Activated CD8-positive, alpha-beta T cell treated with anti-CD3 and anti-CD28 coated beads, Interleukin-2, amount 10 ng/mL, durations not matched to agents 7 days and 5 days (primary cell): ENCODE measurements at regions not wholly inside any gene's neighbourhood (a gene's known extent, or its start where the extent isn't known, plus 50 kb on each side); places are given as distances from the start of the nearest gene placed in this dataset.

Experiments
- ATAC-seq: fragments of 150-1000 bp; cut with Tn5 transposase; one replicate; pipeline ENCODE4 v1.10.0; 2021; ENCODE audit warnings: moderate library complexity
- CTCF ChIA-PET: fragments of 350-600 bp; sonication (Branson Sonifier 250); formaldehyde crosslinking; loops from one replicate; lab custom pipeline; 2021; ENCODE audit warnings: antibody characterized with exemption; lab: Charles Lee
- POLR2A ChIA-PET: fragments of 350-600 bp; sonication (Branson Sonifier 250); formaldehyde crosslinking; loops from one replicate; lab custom pipeline; 2021; ENCODE audit warnings: antibody characterized with exemption; lab: Charles Lee
- DNase-seq: peaks from one replicate; pipeline ENCODE4 v3.0.0-alpha.2; 2020
- H3K27ac Mint-ChIP-seq: one replicate; pipeline ENCODE4 v1.8.0; 2021; ENCODE audit warnings: mild to moderate bottlenecking, mixed read lengths
- H3K27me3 Mint-ChIP-seq: one replicate; pipeline ENCODE4 v1.8.0; 2021; ENCODE audit warnings: low read depth, mixed read lengths
- H3K36me3 Mint-ChIP-seq: one replicate; pipeline ENCODE4 v1.8.0; 2021; ENCODE audit warnings: low read depth, mixed read lengths
- H3K4me1 Mint-ChIP-seq: one replicate; pipeline ENCODE4 v1.8.0; 2021; ENCODE audit warnings: low read depth, mixed read lengths
- H3K4me3 Mint-ChIP-seq: one replicate; pipeline ENCODE4 v1.8.0; 2021; ENCODE audit warnings: mild to moderate bottlenecking, mixed read lengths
- H3K9me3 Mint-ChIP-seq: one replicate; pipeline ENCODE4 v1.8.0; 2022; ENCODE audit warnings: mixed read lengths; ENCODE audit not compliant: insufficient read depth

DNA sequence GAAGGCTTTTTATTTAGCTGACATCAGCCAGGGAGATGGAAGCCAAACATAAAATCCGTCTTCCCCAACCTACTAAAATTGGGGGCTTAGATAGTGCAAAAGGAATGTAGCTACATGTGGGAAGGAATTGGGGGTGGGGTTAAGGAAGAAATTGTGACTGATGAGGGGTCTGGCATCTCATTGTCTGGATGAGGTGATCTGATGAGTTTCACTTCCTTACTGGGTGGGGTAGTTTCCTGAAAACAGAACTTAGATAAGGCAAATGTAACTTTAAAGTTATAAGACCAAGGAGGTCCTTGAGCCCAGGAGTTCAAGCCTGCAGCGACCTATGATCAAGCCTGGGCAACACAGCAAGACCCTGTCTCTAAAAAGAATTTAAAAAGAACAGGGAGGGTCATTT is 105.5 kb upstream of the NEIL3 start:
- Mint-ChIP-seq H3K27ac (no peak overlapping the region), H3K4me1 (peaks cover 4% of the 10 kb centered on the region), H3K9me3 (no peaks in the 10 kb centered on the region), H3K4me3 (no peak overlapping the region), H3K36me3 (no peaks in the 10 kb centered on the region), H3K27me3 (no peaks in the 10 kb centered on the region)
- DNase-seq (no peak), ATAC-seq (no peak)
- ChIA-PET CTCF (interaction anchor here (1.5 to 2.3 kb wide), 2 partner anchors 46 to 157 kb away, joined by 3 to 5 read pairs; no protein-coding TSS in a partner anchor), POLR2A (no interaction called here)

DNA sequence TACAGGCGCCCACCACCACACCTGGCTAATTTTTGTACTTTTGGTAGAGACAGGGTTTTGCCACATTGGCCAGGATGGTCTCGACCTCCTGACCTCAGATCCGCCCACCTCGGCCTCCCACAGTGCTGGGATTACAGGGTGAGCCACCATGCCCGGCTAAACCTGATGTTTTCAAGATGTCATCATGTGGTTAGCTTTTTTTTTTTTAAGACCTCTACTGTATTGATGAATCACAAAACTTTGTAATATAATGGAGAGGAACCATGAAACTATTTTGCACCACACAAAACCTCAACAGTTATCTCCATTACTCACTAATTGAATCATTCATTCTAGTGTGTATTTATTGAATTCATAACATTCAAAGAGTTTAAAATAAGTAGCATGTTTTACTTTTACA is 94.7 kb upstream of the NEIL3 start:
- DNase-seq: no peak
- Mint-ChIP-seq H3K9me3 (no peaks in the 10 kb centered on the region), H3K4me3 (no peak overlapping the region), H3K36me3 (no peaks in the 10 kb centered on the region), H3K4me1 (no peaks in the 10 kb centered on the region), H3K27ac (no peak overlapping the region), H3K27me3 (no peaks in the 10 kb centered on the region)
- no peak for ATAC-seq
- ChIA-PET POLR2A (no interaction called here), CTCF (no interaction called here)

DNA sequence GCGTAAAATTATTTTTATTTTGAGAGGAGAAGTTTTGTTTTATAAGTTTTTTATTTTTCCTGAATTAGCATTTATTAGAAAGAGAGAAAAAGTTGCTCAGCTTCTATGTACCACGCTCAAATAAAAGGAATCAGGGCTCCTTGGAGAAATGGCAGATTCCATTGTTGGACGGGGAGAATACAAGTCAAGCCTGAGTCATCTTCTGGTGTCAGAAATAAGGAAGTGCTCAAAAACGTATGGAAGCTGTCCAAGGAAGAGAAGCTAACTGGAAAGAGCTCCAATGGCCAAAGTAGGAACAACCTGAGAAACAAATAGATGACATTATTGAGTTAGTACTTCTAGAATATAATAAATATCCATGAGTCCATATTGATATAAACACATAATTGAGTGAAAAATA is 89.3 kb upstream of the NEIL3 start:
- Mint-ChIP-seq H3K4me3 (no peak overlapping the region), H3K4me1 (no peaks in the 10 kb centered on the region), H3K36me3 (no peaks in the 10 kb centered on the region), H3K9me3 (no peaks in the 10 kb centered on the region), H3K27ac (no peak overlapping the region), H3K27me3 (no peaks in the 10 kb centered on the region)
- ChIA-PET CTCF (no interaction called here), POLR2A (no interaction called here)
- ATAC-seq (no peak), DNase-seq (no peak)

DNA sequence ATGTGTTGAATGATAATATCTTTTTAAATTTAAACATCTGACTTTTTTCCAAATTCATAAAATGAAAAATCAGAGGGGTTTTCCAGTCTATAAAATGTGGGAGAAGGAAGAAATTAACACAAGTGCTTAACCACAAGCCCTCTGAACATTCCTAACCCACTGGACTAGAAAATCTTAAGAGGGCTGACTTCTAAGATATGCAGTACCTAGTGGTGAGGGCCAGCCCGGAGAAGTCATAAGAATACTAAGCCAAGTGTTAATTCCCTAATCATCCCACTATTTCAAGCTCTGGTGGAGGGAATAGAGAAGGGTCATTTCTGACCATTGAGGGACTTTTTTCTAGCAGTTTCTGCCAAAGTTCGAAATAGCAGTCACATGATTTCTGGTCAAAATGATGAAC is 86.9 kb upstream of the NEIL3 start:
- ChIA-PET CTCF (no interaction called here), POLR2A (no interaction called here)
- no peak for ATAC-seq
- H3K27me3 Mint-ChIP-seq: no peaks in the 10 kb centered on the region
- DNase-seq: no peak
- H3K9me3 Mint-ChIP-seq: no peaks in the 10 kb centered on the region
- no peak overlapping the region for H3K27ac Mint-ChIP-seq
- peaks cover 1% of the 10 kb centered on the region for H3K4me1 Mint-ChIP-seq
- no peak overlapping the region for H3K4me3 Mint-ChIP-seq
- no peaks in the 10 kb centered on the region for H3K36me3 Mint-ChIP-seq

DNA sequence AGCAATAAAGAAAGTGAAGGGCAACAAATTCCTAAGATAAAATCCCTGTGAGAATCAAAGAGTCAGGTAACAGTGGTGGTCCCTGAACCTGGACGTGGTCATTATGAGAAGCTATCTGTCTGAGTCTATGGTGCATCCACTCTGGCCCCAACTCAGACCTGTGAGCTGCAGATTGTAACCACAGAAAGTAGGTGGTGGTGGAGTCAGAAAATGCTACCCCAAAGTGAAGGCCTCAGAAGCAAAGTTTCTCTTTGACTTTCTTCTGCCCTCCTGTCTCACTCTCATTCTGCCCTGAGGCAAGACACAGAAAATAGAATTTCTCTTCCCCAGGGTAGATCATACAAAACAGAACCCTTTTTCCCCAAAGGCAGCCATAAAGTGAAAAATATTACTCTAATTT is 84.1 kb upstream of the NEIL3 start:
- no peak for ATAC-seq
- no peak for DNase-seq
- no peaks in the 10 kb centered on the region for H3K36me3 Mint-ChIP-seq
- no peaks in the 10 kb centered on the region for H3K27me3 Mint-ChIP-seq
- peaks cover 14% of the 10 kb centered on the region for H3K4me1 Mint-ChIP-seq
- H3K27ac Mint-ChIP-seq: no peak overlapping the region
- no peak overlapping the region for H3K4me3 Mint-ChIP-seq
- CTCF ChIA-PET: no interaction called here
- H3K9me3 Mint-ChIP-seq: no peaks in the 10 kb centered on the region
- POLR2A ChIA-PET: no interaction called here

DNA sequence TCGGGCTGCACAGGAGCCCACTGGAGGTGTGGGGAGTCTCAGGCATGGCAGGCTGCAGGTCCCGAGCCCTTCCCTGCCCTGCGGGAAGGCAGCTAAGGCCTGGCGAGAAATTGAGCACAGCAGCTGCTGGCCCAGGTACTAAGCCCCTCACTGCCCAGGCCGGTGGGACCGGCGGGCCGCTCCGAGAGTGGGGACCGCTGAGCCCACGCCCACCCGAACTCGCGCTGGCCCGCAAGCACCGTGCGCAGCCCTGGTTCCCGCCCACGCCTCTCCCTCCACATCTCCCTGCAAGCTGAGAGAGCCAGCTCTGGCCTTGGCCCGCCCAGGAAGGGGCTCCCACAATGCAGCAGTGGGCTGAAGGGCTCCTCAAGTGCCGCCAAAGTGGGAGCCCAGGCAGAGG is 82.0 kb upstream of the NEIL3 start:
- Mint-ChIP-seq H3K4me3 (no peak overlapping the region), H3K36me3 (no peaks in the 10 kb centered on the region), H3K27me3 (no peaks in the 10 kb centered on the region)

DNA sequence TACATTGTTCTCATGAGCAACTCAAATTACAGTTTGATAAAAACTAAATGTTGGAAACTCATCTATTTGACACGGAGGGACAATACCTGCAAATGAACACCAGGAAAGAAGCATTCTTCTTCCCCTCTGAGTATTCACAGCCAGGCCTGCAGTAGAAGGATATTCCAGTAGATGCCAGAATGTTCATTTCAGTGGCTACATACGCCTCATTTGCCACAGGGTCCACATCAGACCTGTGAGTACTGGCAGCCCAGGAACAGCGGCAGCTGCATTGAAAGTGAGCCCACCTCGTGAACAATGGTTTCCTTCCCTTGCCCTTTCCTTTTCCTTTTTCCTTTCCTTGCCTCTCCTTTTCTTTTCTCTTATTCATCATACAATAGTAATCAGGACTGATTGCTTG is 81.1 kb upstream of the NEIL3 start:
- POLR2A ChIA-PET: no interaction called here
- Mint-ChIP-seq H3K36me3 (no peaks in the 10 kb centered on the region), H3K27ac (peak overlapping the region; percentile 55), H3K27me3 (no peaks in the 10 kb centered on the region), H3K9me3 (no peaks in the 10 kb centered on the region), H3K4me3 (peak overlapping the region; percentile 49), H3K4me1 (peaks cover 14% of the 10 kb centered on the region)
- DNase-seq: no peak
- no peak for ATAC-seq
- CTCF ChIA-PET: no interaction called here

More for the DNA sequence above, 82.0 kb upstream of the NEIL3 start:
- ChIA-PET CTCF (no interaction called here), POLR2A (no interaction called here)
- peaks cover 14% of the 10 kb centered on the region for H3K4me1 Mint-ChIP-seq
- H3K9me3 Mint-ChIP-seq: no peaks in the 10 kb centered on the region
- DNase-seq: no peak
- no peak for ATAC-seq
- no peak overlapping the region for H3K27ac Mint-ChIP-seq

DNA sequence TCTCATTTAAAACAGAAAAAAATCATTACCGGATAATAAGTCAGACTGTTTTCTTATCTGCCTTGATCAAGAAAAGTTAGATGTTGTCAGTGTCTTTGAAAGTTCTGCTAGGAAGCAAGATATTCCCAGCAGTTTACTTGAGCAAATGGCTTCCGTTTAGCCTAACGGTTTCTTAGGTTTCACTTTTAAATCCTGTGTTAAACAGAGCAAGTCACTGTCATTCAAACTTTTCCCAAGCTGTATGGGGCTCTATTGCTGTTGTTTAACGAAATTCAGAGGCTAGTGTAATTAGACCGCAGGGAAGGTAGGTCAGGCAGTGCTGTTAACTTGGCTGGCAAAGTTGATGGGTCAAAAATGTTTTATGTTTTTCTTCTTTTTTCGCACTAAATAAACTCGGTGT is 80.3 kb upstream of the NEIL3 start:
- H3K9me3 Mint-ChIP-seq: no peaks in the 10 kb centered on the region
- peak overlapping the region; percentile 49 for H3K4me3 Mint-ChIP-seq
- ATAC-seq (peak; percentile 39), DNase-seq (no peak)
- ChIA-PET POLR2A (interaction anchor here (0.7 kb wide), 1 partner anchor 213 kb away, joined by 3 read pairs; no protein-coding TSS in a partner anchor), CTCF (no interaction called here)
- no peaks in the 10 kb centered on the region for H3K36me3 Mint-ChIP-seq
- peaks cover 14% of the 10 kb centered on the region for H3K4me1 Mint-ChIP-seq
- H3K27ac Mint-ChIP-seq: peak overlapping the region; percentile 55
- H3K27me3 Mint-ChIP-seq: no peaks in the 10 kb centered on the region

DNA sequence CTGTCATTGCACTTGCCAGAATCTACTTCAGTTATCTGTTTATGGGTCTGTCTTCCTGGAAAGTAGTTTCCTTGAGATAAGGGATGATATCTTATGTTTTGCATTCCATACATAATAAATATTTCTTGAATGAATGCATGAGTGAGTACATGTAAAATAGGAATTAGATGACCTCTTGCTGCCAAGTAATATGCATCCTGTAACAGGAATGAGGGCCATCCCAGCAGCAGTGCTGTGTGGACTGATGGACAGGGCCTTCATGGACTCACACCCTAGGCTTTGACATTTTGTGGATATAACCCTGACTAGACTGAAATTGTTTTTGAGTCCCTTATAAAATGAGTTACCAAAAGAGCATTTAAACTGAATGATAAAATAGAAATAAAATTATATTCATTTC is 77.2 kb upstream of the NEIL3 start:
- ATAC-seq (no peak), DNase-seq (no peak)
- ChIA-PET CTCF (interaction anchor here (1.1 kb wide), 1 partner anchor 18 kb away, joined by 4 read pairs; no protein-coding TSS in a partner anchor), POLR2A (no interaction called here)
- H3K36me3 Mint-ChIP-seq: no peaks in the 10 kb centered on the region
- no peaks in the 10 kb centered on the region for H3K9me3 Mint-ChIP-seq
- H3K4me1 Mint-ChIP-seq: peaks cover 13% of the 10 kb centered on the region
- H3K27me3 Mint-ChIP-seq: no peaks in the 10 kb centered on the region
- no peak overlapping the region for H3K4me3 Mint-ChIP-seq
- no peak overlapping the region for H3K27ac Mint-ChIP-seq

DNA sequence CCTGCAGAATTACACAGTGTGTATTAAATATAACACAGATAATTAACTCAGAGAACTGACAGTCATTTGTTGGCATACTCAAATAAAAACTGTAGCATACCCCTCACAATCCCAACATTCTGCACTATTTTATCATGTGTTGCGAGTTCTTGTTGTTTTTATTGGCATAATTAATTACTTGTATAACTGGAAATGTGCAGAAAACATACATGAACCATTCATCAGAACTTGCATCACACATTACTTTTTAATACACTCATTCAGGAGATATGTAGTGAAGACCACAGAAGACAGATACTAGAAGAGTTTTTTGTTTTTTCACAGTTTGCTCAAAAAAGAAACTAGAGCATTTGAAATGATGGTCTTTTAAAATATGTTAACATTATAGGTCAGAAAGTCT is 74.6 kb upstream of the NEIL3 start:
- peaks cover 1% of the 10 kb centered on the region for H3K4me1 Mint-ChIP-seq
- no peaks in the 10 kb centered on the region for H3K36me3 Mint-ChIP-seq
- no peaks in the 10 kb centered on the region for H3K27me3 Mint-ChIP-seq
- DNase-seq: no peak
- ChIA-PET POLR2A (no interaction called here), CTCF (no interaction called here)
- no peaks in the 10 kb centered on the region for H3K9me3 Mint-ChIP-seq
- H3K27ac Mint-ChIP-seq: no peak overlapping the region
- no peak for ATAC-seq
- no peak overlapping the region for H3K4me3 Mint-ChIP-seq

DNA sequence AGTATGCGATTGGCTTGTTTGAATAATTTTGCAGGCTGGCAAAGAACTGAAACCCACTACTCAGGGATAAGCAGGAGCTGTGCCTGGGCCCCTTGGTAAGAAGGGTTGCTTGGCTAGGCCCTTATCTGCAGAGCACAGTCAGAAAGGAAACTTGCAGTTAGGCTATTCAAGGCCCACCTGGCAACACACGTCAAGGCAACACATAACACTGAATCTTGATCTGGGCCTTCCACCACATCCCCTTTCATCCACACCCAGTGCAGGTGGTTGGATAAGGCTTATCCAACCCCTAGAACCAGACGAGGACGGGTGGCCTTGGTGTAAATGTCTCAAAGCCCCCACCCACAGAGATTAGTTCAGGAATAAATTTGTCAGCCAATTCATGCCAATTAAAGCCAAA is 72.8 kb upstream of the NEIL3 start:
- H3K4me3 Mint-ChIP-seq: no peak overlapping the region
- ChIA-PET CTCF (no interaction called here), POLR2A (no interaction called here)
- no peak overlapping the region for H3K27ac Mint-ChIP-seq
- ATAC-seq: no peak
- no peaks in the 10 kb centered on the region for H3K9me3 Mint-ChIP-seq
- no peaks in the 10 kb centered on the region for H3K36me3 Mint-ChIP-seq
- no peaks in the 10 kb centered on the region for H3K27me3 Mint-ChIP-seq
- H3K4me1 Mint-ChIP-seq: no peaks in the 10 kb centered on the region
- no peak for DNase-seq

DNA sequence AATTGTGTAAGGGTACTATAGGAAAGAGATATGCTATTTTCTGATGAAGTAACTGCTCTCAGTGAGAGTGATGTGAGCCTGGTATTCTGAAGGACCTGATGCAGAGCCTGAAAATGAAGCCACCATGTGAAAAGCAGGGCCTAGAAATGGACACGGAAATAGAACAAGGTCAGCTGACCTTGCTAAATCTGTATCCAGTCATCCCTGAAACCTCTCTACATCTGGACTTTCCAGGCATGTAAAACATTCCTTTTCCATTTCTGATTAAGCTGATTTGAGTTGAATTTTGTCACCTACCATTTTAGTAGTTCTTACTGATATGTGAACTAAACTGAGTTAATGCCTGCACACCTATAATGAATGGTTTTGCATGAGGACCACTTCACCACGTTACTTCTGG is 72.4 kb upstream of the NEIL3 start:
- Mint-ChIP-seq H3K4me3 (no peak overlapping the region), H3K27me3 (no peaks in the 10 kb centered on the region), H3K9me3 (no peaks in the 10 kb centered on the region), H3K36me3 (no peaks in the 10 kb centered on the region), H3K27ac (no peak overlapping the region), H3K4me1 (peaks cover under 1% of the 10 kb centered on the region)
- ChIA-PET CTCF (interaction anchor here (0.9 kb wide), 1 partner anchor 13 kb away, joined by 5 read pairs; no protein-coding TSS in a partner anchor), POLR2A (interaction anchor here (0.6 kb wide), 1 partner anchor 270 kb away, joined by 4 read pairs; no protein-coding TSS in a partner anchor)
- DNase-seq: no peak
- ATAC-seq: no peak

DNA sequence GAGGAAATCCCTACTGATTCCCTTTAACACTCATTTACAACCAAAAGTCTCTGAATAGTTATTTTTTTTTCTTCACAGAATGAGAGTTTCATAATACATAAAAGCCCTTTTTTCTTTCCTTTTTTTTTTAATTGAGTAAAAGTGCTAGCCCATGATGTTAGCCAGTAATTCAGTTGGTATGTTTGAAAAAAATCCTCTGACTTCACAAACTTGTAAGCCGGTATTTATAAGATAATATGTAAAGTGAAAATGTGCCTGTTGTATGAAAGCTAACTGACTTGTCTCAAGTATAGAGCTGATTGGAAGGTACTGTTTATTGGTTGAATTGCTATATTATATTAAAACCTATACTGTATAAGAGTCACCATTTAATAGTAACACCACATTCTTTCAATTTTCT is 70.2 kb upstream of the NEIL3 start:
- ChIA-PET POLR2A (no interaction called here), CTCF (interaction anchor here (0.5 to 0.7 kb wide), 2 partner anchors 44 to 1028 kb away, joined by 3 read pairs; no protein-coding TSS in a partner anchor)
- no peaks in the 10 kb centered on the region for H3K27me3 Mint-ChIP-seq
- no peaks in the 10 kb centered on the region for H3K9me3 Mint-ChIP-seq
- H3K4me1 Mint-ChIP-seq: peaks cover 5% of the 10 kb centered on the region
- DNase-seq: no peak
- ATAC-seq: no peak
- no peaks in the 10 kb centered on the region for H3K36me3 Mint-ChIP-seq
- H3K27ac Mint-ChIP-seq: no peak overlapping the region
- H3K4me3 Mint-ChIP-seq: no peak overlapping the region
